ENCODE measurements at regions not wholly inside any gene's neighbourhood (a gene's known extent, or its start where the extent isn't known, plus 50 kb on each side); places are given as distances from the start of the nearest gene placed in this dataset.

DNA sequence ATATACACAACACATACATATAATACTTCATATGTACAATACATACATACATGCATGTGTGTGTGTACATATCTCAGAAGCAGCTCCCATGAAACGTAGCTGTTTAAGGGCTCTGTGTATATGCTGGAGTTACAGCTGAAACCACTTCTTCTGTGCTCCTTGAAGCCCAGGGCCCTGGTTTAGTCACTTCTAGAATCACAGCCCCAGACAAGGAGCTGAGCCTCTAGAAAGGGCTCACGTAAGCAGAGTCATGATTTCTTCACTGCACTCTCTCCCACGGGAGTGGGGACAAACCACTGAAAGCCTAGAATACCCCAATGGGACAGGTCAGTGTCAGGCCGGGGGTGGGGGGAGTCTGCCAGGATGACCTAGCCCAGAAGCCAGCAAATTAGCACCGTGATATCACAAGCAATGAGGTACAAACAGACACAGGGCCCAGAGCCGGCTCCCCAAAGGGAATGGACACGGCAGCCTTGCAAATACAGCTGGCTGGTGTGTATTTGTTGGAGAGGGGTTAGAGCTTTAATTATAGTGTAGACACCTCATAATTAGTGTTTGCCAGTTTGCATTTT is 90.3 kb downstream of the C1QL2 start:
- H3K79me2 ChIP-seq (replicated peaks; ENCODE audit: insufficient read depth, low read length), result no peaks in the 10 kb centered on the region
- TF ChIP-seq EZH2 (IDR thresholded peaks at IDR 0.05; ENCODE audit: borderline replicate concordance, insufficient read depth, low read length, poor library complexity, severe bottlenecking) (no peak), SMC3 (conservative IDR thresholded peaks at IDR 0.05; ENCODE audit: poor library complexity) (no peak), RAD21 (conservative IDR thresholded peaks at IDR 0.05) (no peak), POLR2AphosphoS5 (IDR thresholded peaks at IDR 0.05) (no peak), MXI1 (conservative IDR thresholded peaks at IDR 0.05; ENCODE audit: poor library complexity, severe bottlenecking) (no peak)
- no peak overlapping the region for H3K9ac ChIP-seq (ENCODE audit: low read length)
- H3K27me3 ChIP-seq (ENCODE audit: insufficient read depth, low read depth, low read length), result no peaks in the 10 kb centered on the region
- H4K20me1 ChIP-seq (ENCODE audit: insufficient read depth), result no peaks in the 10 kb centered on the region
- no peaks in the 10 kb centered on the region for H3K36me3 ChIP-seq (ENCODE audit: insufficient read depth, low read length)
- H3K27ac ChIP-seq (ENCODE audit: low read length), result no peak overlapping the region
- H3K9me2 ChIP-seq (ENCODE audit: insufficient read depth, low read length), result no peaks in the 10 kb centered on the region
- H2AFZ ChIP-seq (ENCODE audit: low read depth, low read length), result no peak overlapping the region
- H3K4me2 ChIP-seq (ENCODE audit: low read length), result no peak overlapping the region
- no peaks in the 10 kb centered on the region for H3K9me3 ChIP-seq (ENCODE audit: low read length)
- no peaks in the 10 kb centered on the region for H3F3A ChIP-seq (ENCODE audit: insufficient read depth, low read length, poor library complexity, severe bottlenecking)
- H3K4me3 ChIP-seq (ENCODE audit: low read length), result no peak overlapping the region

DNA sequence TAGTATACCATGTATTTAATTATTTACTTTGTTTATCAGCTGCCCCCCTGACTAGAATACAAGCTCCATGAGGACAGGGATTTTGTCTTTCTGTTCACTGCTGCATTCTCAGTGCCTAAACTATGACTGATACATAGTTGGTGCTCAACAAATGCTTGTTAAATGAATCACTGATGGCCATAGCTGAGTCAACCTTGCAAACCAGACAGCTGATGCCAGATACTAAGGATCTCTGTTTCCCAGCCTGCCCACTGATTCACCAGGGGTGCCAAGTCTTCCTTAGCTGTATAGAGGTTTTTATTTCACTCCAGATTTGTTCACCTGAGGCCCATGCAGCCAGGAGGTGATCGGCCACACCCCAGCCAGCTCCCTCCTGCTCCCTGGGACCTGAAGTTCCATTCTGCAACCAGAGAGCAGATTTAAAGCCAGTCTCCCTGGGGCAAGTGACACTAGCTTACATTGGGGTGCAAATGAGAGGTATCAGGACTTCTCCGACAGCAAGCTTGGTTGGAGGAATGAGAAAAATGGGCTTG is 92.2 kb downstream of the C1QL2 start:
- H3K79me2 ChIP-seq (replicated peaks; ENCODE audit: insufficient read depth, low read length), result no peaks in the 10 kb centered on the region
- TF ChIP-seq SMC3 (conservative IDR thresholded peaks at IDR 0.05; ENCODE audit: poor library complexity) (no peak), EP300 (conservative IDR thresholded peaks at IDR 0.05; ENCODE audit: poor library complexity, severe bottlenecking) (no peak), TAF1 (IDR thresholded peaks at IDR 0.05; ENCODE audit: low read depth) (no peak), MXI1 (conservative IDR thresholded peaks at IDR 0.05; ENCODE audit: poor library complexity, severe bottlenecking) (no peak), EZH2 (IDR thresholded peaks at IDR 0.05; ENCODE audit: borderline replicate concordance, insufficient read depth, low read length, poor library complexity, severe bottlenecking) (no peak), POLR2AphosphoS5 (IDR thresholded peaks at IDR 0.05) (no peak), REST (IDR thresholded peaks at IDR 0.05; ENCODE audit: borderline replicate concordance) (no peak), RAD21 (conservative IDR thresholded peaks at IDR 0.05) (no peak)
- no peaks in the 10 kb centered on the region for H3K9me2 ChIP-seq (ENCODE audit: insufficient read depth, low read length)
- H3K4me2 ChIP-seq (ENCODE audit: low read length), result no peak overlapping the region
- no peak overlapping the region for H2AFZ ChIP-seq (ENCODE audit: low read depth, low read length)
- H3K9me3 ChIP-seq (ENCODE audit: low read length), result no peaks in the 10 kb centered on the region
- H3K27ac ChIP-seq (ENCODE audit: low read length), result no peak overlapping the region
- H4K20me1 ChIP-seq (ENCODE audit: insufficient read depth), result no peaks in the 10 kb centered on the region
- H3K4me3 ChIP-seq (ENCODE audit: low read length), result no peak overlapping the region
- no peak overlapping the region for H3K9ac ChIP-seq (ENCODE audit: low read length)
- H3K27me3 ChIP-seq (ENCODE audit: insufficient read depth, low read depth, low read length), result no peaks in the 10 kb centered on the region
- no peaks in the 10 kb centered on the region for H3F3A ChIP-seq (ENCODE audit: insufficient read depth, low read length, poor library complexity, severe bottlenecking)
- no peaks in the 10 kb centered on the region for H3K36me3 ChIP-seq (ENCODE audit: insufficient read depth, low read length)

DNA sequence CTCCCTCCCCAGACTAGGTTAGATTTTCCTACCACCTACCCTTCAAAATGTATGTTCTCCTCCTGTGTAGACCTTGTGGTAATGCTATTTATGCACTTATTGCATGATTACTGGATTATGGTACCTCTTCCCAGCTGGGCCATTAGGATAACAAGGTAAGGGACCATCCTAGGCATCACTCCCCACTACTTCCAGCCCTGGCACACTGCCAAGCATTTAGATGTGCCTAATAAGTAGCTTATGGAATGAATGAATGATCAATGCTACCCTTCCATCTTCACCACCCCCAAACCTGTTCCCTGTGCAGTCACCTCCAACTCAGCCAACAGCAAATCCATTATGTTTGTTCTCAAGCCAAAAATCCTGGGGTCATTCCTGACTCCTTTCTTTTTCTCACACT is 93.4 kb downstream of the C1QL2 start:
- no peak overlapping the region for H3K9ac ChIP-seq (ENCODE audit: low read length)
- no peaks in the 10 kb centered on the region for H3K27me3 ChIP-seq (ENCODE audit: insufficient read depth, low read depth, low read length)
- no peak overlapping the region for H2AFZ ChIP-seq (ENCODE audit: low read depth, low read length)
- no peak overlapping the region for H3K4me3 ChIP-seq (ENCODE audit: low read length)
- TF ChIP-seq CTCF (IDR thresholded peaks at IDR 0.05; ENCODE audit: poor library complexity, severe bottlenecking) (no peak), EP300 (conservative IDR thresholded peaks at IDR 0.05; ENCODE audit: poor library complexity, severe bottlenecking) (no peak)
- no peaks in the 10 kb centered on the region for H3F3A ChIP-seq (ENCODE audit: insufficient read depth, low read length, poor library complexity, severe bottlenecking)
- H3K36me3 ChIP-seq (ENCODE audit: insufficient read depth, low read length), result no peaks in the 10 kb centered on the region
- no peaks in the 10 kb centered on the region for H4K20me1 ChIP-seq (ENCODE audit: insufficient read depth)
- no peaks in the 10 kb centered on the region for H3K79me2 ChIP-seq (replicated peaks; ENCODE audit: insufficient read depth, low read length)
- no peaks in the 10 kb centered on the region for H3K9me3 ChIP-seq (ENCODE audit: low read length)
- H3K4me2 ChIP-seq (ENCODE audit: low read length), result no peak overlapping the region
- no peaks in the 10 kb centered on the region for H3K9me2 ChIP-seq (ENCODE audit: insufficient read depth, low read length)
- H3K27ac ChIP-seq (ENCODE audit: low read length), result no peak overlapping the region
